CD4-positive, alpha-beta memory T cell (primary cell): ENCODE measurements at regions not wholly inside any gene's neighbourhood (a gene's known extent, or its start where the extent isn't known, plus 50 kb on each side); places are given as distances from the start of the nearest gene placed in this dataset.

ENCODE experiments used
- CTCF ChIA-PET: fragments of 350-600 bp; sonication (Branson Sonifier 250); formaldehyde crosslinking; loops from one replicate; lab custom pipeline; 2021; ENCODE audit warnings: inconsistent platforms; ENCODE audit not compliant: partially characterized antibody; lab: Charles Lee
- POLR2A ChIA-PET: fragments of 350-600 bp; sonication (Branson Sonifier 250); formaldehyde crosslinking; loops from one replicate; lab custom pipeline; 2021; ENCODE audit not compliant: partially characterized antibody; lab: Charles Lee
- DNase-seq, 5 donors: peaks; one replicate each; pipeline versions ENCODE4 v3.0.0 to v3.0.0-alpha.2; 2020 to 2022; ENCODE audit warnings: mixed read lengths in 1 of 5
- H3K27ac ChIP-seq: one replicate; pipeline ENCODE4 v1.7.0; 2013; ENCODE audit warnings: low read depth, low read length
- H3K27me3 ChIP-seq: 2 replicates; pipeline ENCODE4 v1.7.0; 2013; ENCODE audit warnings: mild to moderate bottlenecking, low read length, moderate library complexity; ENCODE audit not compliant: insufficient read depth
- H3K36me3 ChIP-seq: 2 replicates; pipeline ENCODE4 v1.7.0; 2013; ENCODE audit warnings: mild to moderate bottlenecking, low read length, moderate library complexity; ENCODE audit not compliant: insufficient read depth
- H3K4me1 ChIP-seq: 2 replicates; pipeline ENCODE4 v1.7.0; 2013; ENCODE audit warnings: mild to moderate bottlenecking, low read length, moderate library complexity; ENCODE audit not compliant: insufficient read depth
- H3K4me3 ChIP-seq, 2 donors: one replicate each; pipeline ENCODE4 v1.7.0; 2013; ENCODE audit warnings: low read length in 2 of 2, mild to moderate bottlenecking in 1 of 2
- H3K9me3 ChIP-seq, 2 donors: one replicate each; pipeline ENCODE4 v1.7.0; 2013; ENCODE audit warnings: low read length in 2 of 2, control low read depth in 1 of 2; ENCODE audit not compliant: control insufficient read depth in 1 of 2
- H3K27ac Mint-ChIP-seq, 7 donors: one replicate each; pipeline ENCODE4 v1.8.0; 2020 to 2021; ENCODE audit warnings: mixed read lengths in 7 of 7, mild to moderate bottlenecking in 6 of 7, inconsistent platforms in 3 of 7, moderate library complexity in 3 of 7
- H3K27me3 Mint-ChIP-seq, 2 donors: one replicate each; pipeline ENCODE4 v1.8.0; 2020 to 2021; ENCODE audit warnings: mixed read lengths in 2 of 2
- H3K36me3 Mint-ChIP-seq, 2 donors: one replicate each; pipeline ENCODE4 v1.8.0; 2020 to 2021; ENCODE audit warnings: mixed read lengths in 2 of 2, inconsistent platforms in 1 of 2, mild to moderate bottlenecking in 1 of 2
- H3K4me1 Mint-ChIP-seq, 4 donors: one replicate each; pipeline ENCODE4 v1.8.0; 2020 to 2021; ENCODE audit warnings: mixed read lengths in 4 of 4, mild to moderate bottlenecking in 1 of 4
- H3K4me3 Mint-ChIP-seq, 8 donors: one replicate each; pipeline ENCODE4 v1.8.0; 2020 to 2021; ENCODE audit warnings: mixed read lengths in 8 of 8, mild to moderate bottlenecking in 7 of 8, moderate library complexity in 6 of 8, inconsistent platforms in 3 of 8
- H3K9me3 Mint-ChIP-seq, 8 donors: one replicate each; pipeline ENCODE4 v1.8.0; 2020 to 2021; ENCODE audit warnings: mixed read lengths in 8 of 8, mild to moderate bottlenecking in 5 of 8, inconsistent platforms in 3 of 8, moderate library complexity in 1 of 8
- intact Hi-C: fragments of 100-400 bp; cut with micrococcal nuclease; formaldehyde crosslinking; loops from one replicate; pipeline ENCODE4 v1.15.1; 2023

DNA sequence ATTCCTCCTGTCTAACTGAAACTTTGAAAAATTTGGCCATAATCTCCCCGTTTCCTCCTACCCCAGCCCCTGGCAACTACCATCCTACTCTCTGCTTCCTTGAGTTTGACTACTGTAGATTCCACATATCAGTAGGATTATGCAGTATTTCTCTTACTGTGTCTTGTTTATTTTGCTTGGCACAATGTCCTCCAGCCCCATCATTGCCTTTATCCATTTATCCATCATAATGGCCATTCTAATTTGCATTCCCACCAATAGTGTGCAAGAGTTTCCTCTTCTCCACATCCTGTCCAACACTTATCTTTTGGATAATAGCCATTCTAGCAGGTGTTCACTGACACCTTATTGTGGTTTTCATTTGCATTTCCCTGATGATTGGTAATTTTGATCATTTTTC is 202.3 kb downstream of the THBS2 start:
- H3K27me3 ChIP-seq = no peaks in the 10 kb centered on the region
- no peaks in the 10 kb centered on the region for H3K4me1 ChIP-seq
- H3K36me3 Mint-ChIP-seq = no peaks in the 10 kb centered on the region
- H3K4me3 ChIP-seq = no peak overlapping the region
- peaks cover 2 to 10% of the 10 kb centered on the region in 2 donors for H3K27me3 Mint-ChIP-seq
- H3K9me3 Mint-ChIP-seq = peaks cover 0 to 5% (median 0%) of the 10 kb centered on the region in 8 donors
- no peak overlapping the region for H3K27ac ChIP-seq
- ChIA-PET CTCF (no interaction called here), POLR2A (no interaction called here)
- H3K9me3 ChIP-seq = no peaks in the 10 kb centered on the region
- no peak overlapping the region for H3K4me3 Mint-ChIP-seq
- H3K36me3 ChIP-seq = no peaks in the 10 kb centered on the region
- no peaks in the 10 kb centered on the region for H3K4me1 Mint-ChIP-seq
- no peak for DNase-seq
- no peak overlapping the region for H3K27ac Mint-ChIP-seq
- intact Hi-C loops = no loop called here

DNA sequence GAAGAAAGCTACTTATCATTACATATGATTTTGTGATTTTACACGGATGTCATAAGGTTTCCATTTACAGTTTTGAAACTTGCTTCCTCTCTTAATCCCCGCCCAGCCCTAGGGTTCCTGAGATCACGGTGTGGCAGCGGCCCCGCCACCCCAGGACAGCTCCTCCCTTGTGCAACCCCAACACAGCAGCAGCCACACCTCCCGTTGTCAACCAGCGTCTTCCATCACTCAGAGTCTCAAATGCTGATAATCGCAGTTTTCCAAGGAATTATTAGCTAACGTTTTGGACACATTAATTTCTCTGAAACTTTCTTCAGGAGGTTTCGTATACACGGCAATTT is 204.8 kb downstream of the THBS2 start:
- Mint-ChIP-seq H3K4me1 (no peaks in the 10 kb centered on the region), H3K27ac (no peak overlapping the region), H3K36me3 (no peaks in the 10 kb centered on the region), H3K4me3 (no peak overlapping the region), H3K9me3 (no peaks in the 10 kb centered on the region), H3K27me3 (peaks cover 0 to 10% of the 10 kb centered on the region in 2 donors)
- DNase-seq = no peak
- ChIA-PET CTCF (no interaction called here), POLR2A (no interaction called here)
- Histone ChIP-seq H3K4me1 (no peaks in the 10 kb centered on the region), H3K27ac (no peak overlapping the region), H3K4me3 (no peak overlapping the region), H3K36me3 (no peaks in the 10 kb centered on the region), H3K9me3 (no peaks in the 10 kb centered on the region), H3K27me3 (no peaks in the 10 kb centered on the region)
- intact Hi-C loops = no loop called here

DNA sequence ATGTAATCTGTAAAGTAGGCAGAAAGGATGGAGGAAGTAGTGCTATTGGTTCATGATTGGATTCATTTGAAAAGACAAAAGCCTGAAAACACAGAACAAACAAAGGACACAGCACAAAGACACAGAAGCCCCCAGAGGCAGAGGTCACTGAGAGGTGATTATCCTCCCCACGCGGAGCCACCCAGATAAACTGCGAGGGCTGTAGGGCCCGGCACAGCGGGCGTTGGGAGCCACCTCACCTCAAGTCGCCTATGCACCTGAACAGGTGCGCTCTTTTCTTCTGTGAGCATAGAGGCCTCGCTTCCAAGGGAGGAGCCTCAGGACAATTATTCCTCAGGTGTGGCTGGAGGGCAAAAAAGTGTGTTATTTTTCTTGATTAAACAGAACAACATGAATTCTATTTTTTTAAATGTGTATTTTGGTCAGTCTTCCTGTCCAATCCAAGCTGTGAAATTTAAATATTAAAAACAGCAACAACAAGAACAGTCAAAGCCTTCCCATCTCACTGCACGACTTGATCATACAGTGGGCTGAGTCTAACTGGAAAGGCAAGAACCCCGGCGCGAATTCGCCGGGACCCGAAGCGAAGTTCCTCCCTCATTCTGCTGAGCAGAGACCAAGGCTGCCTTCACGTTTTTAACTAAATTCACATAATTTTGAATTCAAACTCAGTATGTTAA is 205.3 kb downstream of the THBS2 start:
- DNase-seq = no peak
- Histone ChIP-seq H3K4me3 (no peak overlapping the region), H3K4me1 (no peaks in the 10 kb centered on the region), H3K36me3 (no peaks in the 10 kb centered on the region), H3K9me3 (no peaks in the 10 kb centered on the region), H3K27me3 (no peaks in the 10 kb centered on the region), H3K27ac (no peak overlapping the region)
- H3K27me3 Mint-ChIP-seq = peaks cover 0 to 10% of the 10 kb centered on the region in 2 donors
- no peak overlapping the region for H3K4me3 Mint-ChIP-seq
- intact Hi-C loops = no loop called here
- H3K4me1 Mint-ChIP-seq = no peaks in the 10 kb centered on the region
- no peaks in the 10 kb centered on the region for H3K36me3 Mint-ChIP-seq
- ChIA-PET POLR2A (no interaction called here), CTCF (no interaction called here)
- H3K27ac Mint-ChIP-seq = no peak overlapping the region
- H3K9me3 Mint-ChIP-seq = no peaks in the 10 kb centered on the region

DNA sequence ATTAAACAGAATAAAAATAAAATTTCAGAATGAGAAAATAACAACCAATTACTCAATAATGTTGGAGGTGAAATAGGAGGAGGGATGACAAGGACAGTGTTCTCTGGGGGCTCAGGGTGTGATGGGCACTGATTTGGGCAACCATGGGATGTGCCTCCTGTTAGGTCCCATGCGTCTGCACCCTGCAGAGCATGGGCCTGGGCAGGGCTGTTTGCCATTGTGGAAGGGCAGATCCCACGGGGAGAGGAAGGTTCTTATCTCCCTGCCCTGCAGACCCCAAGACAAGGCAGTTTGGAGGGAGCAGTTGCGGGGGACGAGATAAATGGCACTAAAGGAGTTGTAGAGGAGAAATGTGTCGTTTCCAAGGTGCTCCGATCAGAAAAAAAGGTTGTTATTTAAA is 206.3 kb downstream of the THBS2 start:
- Mint-ChIP-seq H3K27me3 (peaks cover 0 to 10% of the 10 kb centered on the region in 2 donors), H3K4me3 (no peak overlapping the region), H3K27ac (no peak overlapping the region), H3K4me1 (no peaks in the 10 kb centered on the region), H3K36me3 (no peaks in the 10 kb centered on the region), H3K9me3 (no peaks in the 10 kb centered on the region)
- ChIA-PET CTCF (no interaction called here), POLR2A (no interaction called here)
- Histone ChIP-seq H3K36me3 (no peaks in the 10 kb centered on the region), H3K4me3 (no peak overlapping the region), H3K9me3 (no peaks in the 10 kb centered on the region), H3K27ac (no peak overlapping the region), H3K27me3 (no peaks in the 10 kb centered on the region), H3K4me1 (no peaks in the 10 kb centered on the region)
- intact Hi-C loops = no loop called here
- DNase-seq = no peak

DNA sequence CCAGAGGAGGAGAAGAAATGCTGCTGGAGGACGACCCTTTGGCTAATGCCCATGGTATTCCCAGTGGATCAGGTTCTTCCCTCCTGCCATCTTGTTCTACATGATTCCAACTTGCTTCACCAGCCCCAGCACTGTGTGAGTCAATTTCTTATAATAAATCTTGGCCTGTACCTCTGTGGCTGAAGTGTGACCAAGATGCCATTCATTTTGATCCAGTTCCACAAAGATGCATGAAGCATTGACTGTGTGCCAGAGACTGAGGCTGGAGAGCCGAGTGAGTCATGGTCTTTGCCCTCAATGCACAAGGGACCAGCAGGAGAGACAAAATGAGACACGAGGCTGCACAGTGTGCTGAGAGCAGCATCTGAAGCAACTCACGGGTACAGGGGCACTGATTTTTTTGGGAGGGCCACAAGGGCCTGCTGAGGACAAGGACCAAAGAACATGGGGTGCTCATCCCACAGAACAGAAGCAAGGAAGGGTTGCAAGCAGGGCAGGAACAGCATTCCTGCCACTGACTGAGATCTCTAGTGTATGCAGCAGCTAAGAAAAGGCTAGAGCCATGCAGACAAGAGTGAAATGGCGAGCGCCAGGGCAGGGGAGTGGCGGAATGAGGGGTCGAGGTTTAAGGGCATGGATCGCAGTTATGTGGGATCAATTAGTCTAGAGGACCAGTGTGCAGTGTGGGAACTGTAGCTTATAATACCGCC is 207.0 kb downstream of the THBS2 start:
- Mint-ChIP-seq H3K4me3 (no peak overlapping the region), H3K36me3 (no peaks in the 10 kb centered on the region), H3K4me1 (no peaks in the 10 kb centered on the region), H3K27ac (no peak overlapping the region), H3K9me3 (no peaks in the 10 kb centered on the region), H3K27me3 (peaks cover 0 to 7% of the 10 kb centered on the region in 2 donors)
- Histone ChIP-seq H3K27ac (no peak overlapping the region), H3K4me1 (no peaks in the 10 kb centered on the region), H3K9me3 (no peaks in the 10 kb centered on the region), H3K27me3 (no peaks in the 10 kb centered on the region), H3K4me3 (no peak overlapping the region), H3K36me3 (no peaks in the 10 kb centered on the region)
- ChIA-PET POLR2A (no interaction called here), CTCF (no interaction called here)
- no peak for DNase-seq
- intact Hi-C loops = no loop called here

DNA sequence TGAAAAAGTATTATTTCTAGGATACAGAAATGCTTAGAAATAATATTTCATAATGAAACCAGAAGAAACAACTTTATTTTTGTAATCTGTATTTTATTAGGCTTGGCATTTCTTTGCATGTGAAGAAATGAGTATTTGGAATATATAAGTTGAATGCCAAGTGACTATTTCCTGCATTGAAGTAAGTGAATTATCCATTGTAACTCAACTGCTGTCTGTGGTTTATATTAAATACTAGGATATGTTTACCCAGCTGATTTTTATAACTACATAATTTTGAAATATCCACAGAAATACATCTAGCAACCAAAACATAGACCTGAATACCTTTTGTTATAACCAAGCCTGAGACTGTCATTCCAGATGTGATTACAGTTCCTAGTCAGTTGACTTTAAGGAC is 207.6 kb downstream of the THBS2 start:
- no peaks in the 10 kb centered on the region for H3K36me3 Mint-ChIP-seq
- H3K4me3 Mint-ChIP-seq = no peak overlapping the region
- Histone ChIP-seq H3K27ac (no peak overlapping the region), H3K4me3 (no peak overlapping the region), H3K4me1 (no peaks in the 10 kb centered on the region), H3K27me3 (no peaks in the 10 kb centered on the region), H3K9me3 (no peaks in the 10 kb centered on the region), H3K36me3 (no peaks in the 10 kb centered on the region)
- no peak for DNase-seq
- ChIA-PET CTCF (no interaction called here), POLR2A (no interaction called here)
- peaks cover 0 to 1% of the 10 kb centered on the region in 2 donors for H3K27me3 Mint-ChIP-seq
- no peaks in the 10 kb centered on the region for H3K4me1 Mint-ChIP-seq
- no peak overlapping the region for H3K27ac Mint-ChIP-seq
- H3K9me3 Mint-ChIP-seq = no peaks in the 10 kb centered on the region
- intact Hi-C loops = no loop called here

DNA sequence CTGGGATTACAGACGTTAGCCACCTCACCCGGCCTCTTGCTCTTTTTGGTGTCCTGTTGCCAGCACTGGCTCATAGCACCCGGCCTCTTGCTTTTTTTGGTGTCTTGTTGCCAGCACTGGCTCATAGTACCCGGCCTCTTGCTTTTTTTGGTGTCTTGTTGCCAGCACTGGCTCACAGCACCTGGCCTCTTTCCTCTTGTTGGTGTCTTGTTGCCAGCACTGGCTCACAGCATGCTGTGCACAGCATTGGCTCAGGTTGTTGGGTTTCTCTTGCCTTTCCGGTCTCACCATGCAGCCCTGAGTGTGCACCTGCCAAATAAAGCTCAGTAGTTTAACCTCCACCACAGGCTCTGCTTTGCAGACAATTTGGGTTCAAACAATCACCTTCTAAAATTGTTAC is 208.2 kb downstream of the THBS2 start:
- intact Hi-C loops = no loop called here
- H3K36me3 Mint-ChIP-seq = no peaks in the 10 kb centered on the region
- no peaks in the 10 kb centered on the region for H3K9me3 Mint-ChIP-seq
- no peaks in the 10 kb centered on the region for H3K27me3 ChIP-seq
- H3K27me3 Mint-ChIP-seq = peaks cover 0 to 1% of the 10 kb centered on the region in 2 donors
- no peaks in the 10 kb centered on the region for H3K9me3 ChIP-seq
- no peak overlapping the region for H3K4me3 Mint-ChIP-seq
- no peaks in the 10 kb centered on the region for H3K36me3 ChIP-seq
- no peak overlapping the region for H3K4me3 ChIP-seq
- no peaks in the 10 kb centered on the region for H3K4me1 Mint-ChIP-seq
- no peak for DNase-seq
- ChIA-PET POLR2A (no interaction called here), CTCF (no interaction called here)
- no peak overlapping the region for H3K27ac ChIP-seq
- no peak overlapping the region for H3K27ac Mint-ChIP-seq
- no peaks in the 10 kb centered on the region for H3K4me1 ChIP-seq
